Aorta (tissue), 5 donors: ENCODE measurements at regions not wholly inside any gene's neighbourhood (a gene's known extent, or its start where the extent isn't known, plus 50 kb on each side); places are given as distances from the start of the nearest gene placed in this dataset.

Experiments used
- ATAC-seq: fragments of 200-7000 bp; cut with Tn5 transposase; one replicate; pipeline ENCODE4 v1.9.1; 2022; ENCODE audit warnings: moderate library complexity; ENCODE audit not compliant: low FRiP score
- DNase-seq, 2 donors: peaks; one replicate each; pipeline ENCODE4 v3.0.0-alpha.2; 2020
- H3K27ac ChIP-seq, 2 donors: one replicate each; pipeline ENCODE4 v1.5.1; 2013; ENCODE audit warnings: low read length in 2 of 2, mild to moderate bottlenecking in 2 of 2, moderate library complexity in 2 of 2, control low read depth in 1 of 2, inconsistent platforms in 1 of 2, low read depth in 1 of 2
- H3K27me3 ChIP-seq, 2 donors: one replicate each; pipeline ENCODE4 v1.6.1; 2013; ENCODE audit warnings: control low read depth in 1 of 2, low read length in 1 of 2, mild to moderate bottlenecking in 1 of 2, moderate library complexity in 1 of 2; ENCODE audit not compliant: insufficient read depth in 2 of 2, control insufficient read depth in 1 of 2
- H3K36me3 ChIP-seq, 2 donors: one replicate each; pipeline ENCODE4 v1.6.1; 2013; ENCODE audit warnings: control low read depth in 1 of 2, low read length in 1 of 2, mild to moderate bottlenecking in 1 of 2; ENCODE audit not compliant: insufficient read depth in 2 of 2, control insufficient read depth in 1 of 2
- H3K4me1 ChIP-seq, 2 donors: one replicate each; pipeline ENCODE4 v1.6.1; 2013; ENCODE audit warnings: low read length in 2 of 2, control low read depth in 1 of 2, mild to moderate bottlenecking in 1 of 2, moderate library complexity in 1 of 2; ENCODE audit not compliant: insufficient read depth in 2 of 2, control insufficient read depth in 1 of 2
- H3K4me3 ChIP-seq, 2 donors: one replicate each; pipeline ENCODE4 v1.5.1; 2013; ENCODE audit warnings: low read length in 2 of 2, control low read depth in 1 of 2, mild to moderate bottlenecking in 1 of 2
- H3K9me3 ChIP-seq: one replicate; pipeline ENCODE4 v1.6.1; 2013; ENCODE audit warnings: mild to moderate bottlenecking, low read length; ENCODE audit not compliant: control insufficient read depth
- WGBS, 2 donors: extraction: QIAGEN DNeasy Blood & Tissue Kit; methylation state at CpG; one replicate each; pipeline ENCODE4 v1.1.7; 2013; 5-methylcytosine and 5-hydroxymethylcytosine counted together
- intact Hi-C, 2 donors: fragments of 100-400 bp; cut with DNase I; formaldehyde crosslinking; loops; one replicate each; pipeline versions ENCODE4 v1.14.2 to v1.15.0; 2022
- donor health status: healthy with polysubstance abuse.
- donor health status: Bipolar disorder and iron deficiency.
- donor health status: DM: no; HTN: no; CAD: no.
- donor health status: DM: no; HTN: no; CAD: no.
- donor health status: DM: yes; HTN: yes; CAD: no.

DNA sequence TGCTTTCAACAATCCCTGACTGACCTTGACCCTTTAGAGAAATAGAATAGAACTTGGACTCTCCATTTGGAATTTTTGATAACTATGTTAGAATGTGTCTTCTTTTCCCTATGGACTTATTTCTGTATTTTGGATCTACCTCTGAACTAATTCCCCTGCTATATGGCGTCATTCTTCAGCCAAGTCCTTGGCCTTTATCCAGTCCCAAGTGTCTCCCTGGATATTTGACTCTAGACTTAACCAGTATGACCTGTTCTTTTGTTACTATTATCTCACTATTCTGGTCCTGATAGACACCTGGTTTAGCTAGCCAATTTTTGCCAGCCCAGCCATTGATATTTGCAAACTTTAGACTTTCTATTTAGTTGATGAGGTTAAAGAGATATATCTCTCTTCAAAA is 186.8 kb downstream of the KCNS3 start:
- Histone ChIP-seq H3K27me3 (no peaks in the 10 kb centered on the region), H3K27ac (no peak overlapping the region), H3K9me3 (no peaks in the 10 kb centered on the region), H3K36me3 (no peaks in the 10 kb centered on the region), H3K4me1 (peaks cover 0 to 2% of the 10 kb centered on the region in 2 donors), H3K4me3 (no peak overlapping the region)
- ATAC-seq (no peak), DNase-seq (no peak)
- WGBS, 2 donors = 62 to 87% methylated on average over 1 of the region's 1 CpG
- intact Hi-C loops = no loop called here

DNA sequence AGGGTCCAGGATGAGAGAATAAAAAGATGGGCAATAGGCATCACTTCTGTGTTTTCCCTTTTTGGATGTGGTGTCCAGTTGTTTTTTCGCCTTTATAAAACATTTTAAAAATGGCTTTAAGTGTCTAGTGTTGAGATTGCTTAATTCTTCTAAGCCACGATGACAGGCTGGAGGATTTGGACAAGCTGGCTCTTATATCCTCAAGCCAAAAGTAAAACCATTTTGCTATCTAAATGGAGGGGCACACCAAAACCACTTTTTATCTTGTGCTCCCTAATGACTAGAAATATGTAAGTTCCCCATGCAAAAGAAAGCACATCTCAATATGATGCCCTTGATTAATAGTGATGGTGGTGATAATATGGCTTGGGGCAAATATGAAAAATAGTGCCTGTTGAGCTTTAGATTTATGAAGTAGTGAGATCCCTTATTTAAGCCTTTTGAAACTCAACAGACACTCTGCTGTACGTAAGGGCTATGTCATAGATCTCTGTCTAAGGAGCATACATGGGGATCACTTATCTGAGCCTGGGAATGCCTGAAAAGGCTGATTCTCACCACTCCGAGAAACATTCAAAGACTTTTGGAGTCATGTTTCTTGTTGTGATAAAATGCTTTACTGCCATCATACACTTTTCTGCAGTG is 185.5 kb downstream of the KCNS3 start:
- Histone ChIP-seq H3K27ac (no peak overlapping the region), H3K4me1 (peaks cover 0 to 2% of the 10 kb centered on the region in 2 donors), H3K36me3 (no peaks in the 10 kb centered on the region), H3K9me3 (no peaks in the 10 kb centered on the region), H3K27me3 (no peaks in the 10 kb centered on the region), H3K4me3 (no peak overlapping the region)
- 62 to 73% methylated on average over 4 of the region's 4 CpGs for WGBS, 2 donors
- ATAC-seq = no peak
- no peak for DNase-seq
- intact Hi-C loops = no loop called here

DNA sequence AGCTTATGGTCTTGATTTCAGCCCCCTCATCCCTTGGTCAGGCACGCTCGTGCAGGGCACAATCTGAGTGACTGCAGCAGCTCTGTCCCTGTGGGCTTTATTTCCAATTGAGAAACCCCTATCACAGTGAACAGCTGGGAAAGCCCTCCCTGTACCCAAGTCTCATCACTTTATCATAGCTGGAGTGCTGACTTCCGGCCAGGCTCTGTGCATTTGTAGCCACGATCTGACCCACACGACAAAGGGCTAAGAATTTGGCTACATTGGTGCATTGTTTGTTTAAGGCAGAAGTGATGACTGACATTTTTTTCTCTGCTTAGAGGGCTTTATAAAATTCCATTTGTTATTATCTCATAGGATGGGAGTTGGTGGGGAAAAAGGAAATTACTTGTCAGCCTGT is 184.4 kb downstream of the KCNS3 start:
- WGBS, 2 donors = 43 to 45% methylated on average over 5 of the region's 5 CpGs
- no peak for DNase-seq
- Histone ChIP-seq H3K36me3 (no peaks in the 10 kb centered on the region), H3K27ac (no peak overlapping the region), H3K4me1 (peaks cover 0 to 2% of the 10 kb centered on the region in 2 donors), H3K27me3 (no peaks in the 10 kb centered on the region), H3K4me3 (no peak overlapping the region), H3K9me3 (no peaks in the 10 kb centered on the region)
- no peak for ATAC-seq
- intact Hi-C loops = no loop called here

DNA sequence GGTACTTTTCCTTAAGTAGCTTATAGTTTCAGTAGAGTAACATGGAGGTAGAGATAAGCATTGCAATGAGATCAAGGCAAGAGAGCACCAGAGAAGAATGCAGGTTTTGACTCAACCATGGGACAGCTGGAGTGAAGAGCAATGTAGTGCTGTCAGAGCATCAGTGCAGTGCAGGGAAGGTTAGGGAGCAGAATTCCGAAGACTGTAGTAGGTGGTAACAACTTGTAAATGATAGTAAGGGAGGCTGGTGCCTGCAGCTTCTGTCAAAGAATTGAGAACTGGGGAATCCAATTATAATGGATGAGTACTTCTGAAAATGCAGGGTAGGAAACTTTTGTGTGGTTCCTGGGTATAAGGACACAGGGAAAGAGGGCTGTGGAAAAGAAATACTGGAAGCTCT is 183.2 kb downstream of the KCNS3 start:
- Histone ChIP-seq H3K9me3 (no peaks in the 10 kb centered on the region), H3K27ac (no peak overlapping the region), H3K4me1 (peaks cover 0 to 2% of the 10 kb centered on the region in 2 donors), H3K27me3 (no peaks in the 10 kb centered on the region), H3K36me3 (no peaks in the 10 kb centered on the region), H3K4me3 (no peak overlapping the region)
- WGBS, 2 donors = 74 to 90% methylated on average over 1 of the region's 1 CpG
- DNase-seq (no peak), ATAC-seq (no peak)
- intact Hi-C loops = no loop called here

DNA sequence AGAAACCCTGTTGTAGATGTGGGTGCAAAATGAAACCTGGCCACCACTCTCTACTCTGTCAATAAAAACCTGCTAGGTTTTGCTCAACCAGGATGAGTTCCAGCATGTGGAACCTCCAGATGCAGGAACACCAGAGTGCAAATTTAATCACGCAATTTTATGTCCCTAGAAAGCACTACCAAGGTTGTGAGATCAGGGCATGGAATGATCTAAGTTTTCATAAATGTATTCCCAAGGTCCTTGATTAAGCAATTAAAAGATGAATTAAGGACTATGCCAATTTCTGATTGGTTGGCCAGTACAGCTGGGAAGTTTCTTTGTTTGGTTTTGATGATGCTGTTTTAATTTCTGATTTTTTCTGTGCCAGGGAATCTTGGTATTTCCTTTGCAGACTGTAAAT is 179.2 kb downstream of the KCNS3 start:
- ATAC-seq = no peak
- intact Hi-C loops = no loop called here

DNA sequence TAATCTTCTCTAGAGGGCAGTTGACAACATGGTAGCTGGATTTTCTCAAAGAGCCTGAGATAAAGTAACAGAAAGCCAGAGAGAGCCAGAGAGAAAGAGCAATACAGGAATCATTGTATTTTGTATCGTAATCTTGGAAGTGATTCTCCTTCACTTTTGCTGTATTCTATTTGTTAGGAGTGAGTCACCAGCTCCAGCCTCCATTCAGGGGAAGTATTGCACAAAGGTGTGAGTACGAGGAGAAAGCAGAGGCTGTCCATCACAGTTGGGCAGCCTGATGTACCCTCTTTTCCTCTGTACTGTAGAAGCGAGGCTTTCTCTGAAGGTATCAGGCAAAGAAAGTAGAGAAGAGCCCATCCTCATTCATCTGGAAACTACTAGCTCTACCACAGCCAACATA is 176.8 kb downstream of the KCNS3 start:
- H3K36me3 ChIP-seq = no peaks in the 10 kb centered on the region
- H3K27me3 ChIP-seq = no peaks in the 10 kb centered on the region
- DNase-seq (no peak), ATAC-seq (no peak)
- H3K9me3 ChIP-seq = no peaks in the 10 kb centered on the region
- intact Hi-C loops = no loop called here
- 92 to 93% methylated on average over 3 of the region's 3 CpGs for WGBS, 2 donors
- no peak overlapping the region for H3K27ac ChIP-seq
- H3K4me1 ChIP-seq = no peaks in the 10 kb centered on the region
- H3K4me3 ChIP-seq = no peak overlapping the region

More for the DNA sequence above, 179.2 kb downstream of the KCNS3 start:
- H3K27ac ChIP-seq = no peak overlapping the region
- no peaks in the 10 kb centered on the region for H3K9me3 ChIP-seq
- no peaks in the 10 kb centered on the region for H3K36me3 ChIP-seq
- H3K4me1 ChIP-seq = no peaks in the 10 kb centered on the region
- no peaks in the 10 kb centered on the region for H3K27me3 ChIP-seq
- 76 to 82% methylated on average over 1 of the region's 1 CpG for WGBS, 2 donors
- DNase-seq = no peak
- H3K4me3 ChIP-seq = no peak overlapping the region

DNA sequence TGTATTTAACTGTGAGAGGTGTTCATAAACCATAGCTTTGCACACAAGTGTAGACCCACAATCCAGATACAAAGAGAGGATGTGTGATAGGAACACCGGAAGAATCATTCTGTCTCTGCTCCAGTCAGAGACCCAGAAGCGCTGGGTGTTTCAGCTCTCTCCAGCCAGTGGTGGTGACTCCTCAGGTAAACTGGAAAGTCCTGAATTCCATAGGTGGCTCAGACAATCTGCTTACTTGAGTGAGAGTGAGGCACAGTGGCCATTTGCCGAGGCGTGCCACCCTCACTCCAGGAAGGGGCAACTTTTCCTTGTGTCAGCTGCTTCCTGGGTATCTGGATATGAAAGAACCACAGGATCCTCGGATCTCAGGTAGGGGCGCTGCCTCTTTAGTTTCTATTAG is 171.5 kb downstream of the KCNS3 start:
- intact Hi-C loops = no loop called here
- Histone ChIP-seq H3K4me3 (no peak overlapping the region), H3K27ac (no peak overlapping the region), H3K4me1 (no peaks in the 10 kb centered on the region), H3K36me3 (no peaks in the 10 kb centered on the region), H3K9me3 (no peaks in the 10 kb centered on the region), H3K27me3 (no peaks in the 10 kb centered on the region)
- 94 to 97% methylated on average over 6 of the region's 6 CpGs for WGBS, 2 donors
- DNase-seq (no peak), ATAC-seq (no peak)

DNA sequence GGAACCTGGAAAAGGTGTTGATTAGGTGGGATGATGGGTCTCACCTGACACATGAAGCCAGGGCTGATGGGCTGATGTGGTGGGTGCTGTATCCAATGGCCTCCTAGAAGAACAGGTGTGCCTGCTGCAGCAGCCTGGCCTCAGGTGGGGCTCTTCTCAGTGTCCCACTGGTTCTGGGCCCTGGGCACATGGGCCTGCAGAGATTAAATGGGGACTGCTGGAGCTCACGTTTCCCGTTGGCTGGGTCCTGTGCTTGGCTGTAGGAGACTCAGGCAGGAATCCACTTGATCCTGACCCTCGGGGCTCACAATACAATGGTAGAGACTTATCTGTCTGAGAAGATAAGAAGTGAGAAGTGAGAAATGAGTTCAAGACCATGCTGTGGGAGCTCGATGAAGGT is 170.9 kb downstream of the KCNS3 start:
- Histone ChIP-seq H3K4me1 (no peaks in the 10 kb centered on the region), H3K27me3 (no peaks in the 10 kb centered on the region), H3K36me3 (no peaks in the 10 kb centered on the region), H3K4me3 (no peak overlapping the region), H3K27ac (no peak overlapping the region), H3K9me3 (no peaks in the 10 kb centered on the region)
- intact Hi-C loops = no loop called here
- WGBS, 2 donors = 82% methylated on average over 4 of the region's 4 CpGs
- ATAC-seq (no peak), DNase-seq (no peak)

DNA sequence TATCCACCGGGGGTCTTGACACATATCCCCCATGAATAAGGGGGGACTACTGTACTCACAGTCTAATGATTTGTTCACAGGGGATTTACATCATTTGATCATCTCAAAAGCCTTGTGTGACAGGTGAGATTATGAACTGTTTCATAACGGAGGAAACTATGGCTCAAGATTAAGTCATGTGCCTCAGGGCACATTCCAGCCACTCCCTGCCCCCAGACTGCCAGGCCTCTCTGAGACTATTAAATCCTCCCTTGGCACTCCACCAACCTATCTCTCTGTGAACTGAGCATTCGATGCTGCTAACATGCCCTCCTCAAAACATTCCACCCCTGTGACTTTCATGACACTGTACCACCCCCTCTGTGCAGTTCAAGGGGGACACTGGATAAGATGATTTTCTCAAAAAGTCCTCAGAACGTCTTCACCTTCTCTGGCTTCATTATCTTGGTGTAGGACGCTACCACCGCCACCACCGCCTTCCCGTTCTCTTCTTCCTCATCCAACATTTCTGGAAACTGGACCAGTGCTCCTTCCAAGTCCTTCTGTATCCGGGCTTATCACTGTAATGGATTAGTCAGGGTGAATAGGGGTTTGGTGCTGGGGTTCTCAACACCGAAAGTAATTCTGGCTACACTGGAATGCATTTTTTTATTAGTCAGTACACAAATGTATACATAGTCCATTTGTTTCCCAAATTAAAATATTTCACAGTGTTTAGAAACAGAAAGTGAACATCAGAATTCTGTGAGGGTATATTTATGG is 169.6 kb downstream of the KCNS3 start:
- 66 to 71% methylated on average over 10 of the region's 10 CpGs for WGBS, 2 donors
- no peak for DNase-seq

More for the DNA sequence above, 169.6 kb downstream of the KCNS3 start:
- intact Hi-C loops = no loop called here
- no peak overlapping the region for H3K27ac ChIP-seq
- H3K9me3 ChIP-seq = no peaks in the 10 kb centered on the region
- H3K4me1 ChIP-seq = no peaks in the 10 kb centered on the region
- ATAC-seq = no peak
- H3K27me3 ChIP-seq = no peaks in the 10 kb centered on the region
- no peaks in the 10 kb centered on the region for H3K36me3 ChIP-seq
- H3K4me3 ChIP-seq = no peak overlapping the region
